Ascending aorta (tissue), 2 donors: ENCODE measurements at regions not wholly inside any gene's neighbourhood (a gene's known extent, or its start where the extent isn't known, plus 50 kb on each side); places are given as distances from the start of the nearest gene placed in this dataset.
"Not testable (repeated sequence)": the region's sequence is repeated elsewhere in the genome, so short reads cannot be mapped to it uniquely, and the experiment has no call there.

Source experiments
- DNase-seq, 2 donors: peaks; one replicate each; pipeline ENCODE4 v3.0.0-alpha.2; 2019; ENCODE audit warnings: low spot score in 2 of 2
- H3K27ac ChIP-seq, 2 donors: fragments of 200-600 bp; sonication (generic); one replicate each; pipeline ENCODE4 v1.5.1; 2016 to 2017; ENCODE audit warnings: mild to moderate bottlenecking in 1 of 2
- H3K27me3 ChIP-seq: fragments of 200-600 bp; sonication (generic); one replicate; pipeline ENCODE4 v1.5.1; 2017
- H3K36me3 ChIP-seq, 2 donors: fragments of 200-600 bp; sonication (generic); one replicate each; pipeline ENCODE4 v1.5.1; 2016
- H3K4me1 ChIP-seq, 2 donors: fragments of 200-600 bp; sonication (generic); one replicate each; pipeline ENCODE4 v1.5.1; 2016 to 2017; ENCODE audit warnings: mild to moderate bottlenecking in 1 of 2
- H3K4me3 ChIP-seq, 2 donors: fragments of 200-600 bp; sonication (generic); one replicate each; pipeline ENCODE4 v1.5.1; 2016 to 2017; ENCODE audit warnings: mild to moderate bottlenecking in 1 of 2
- H3K9me3 ChIP-seq, 2 donors: fragments of 200-600 bp; sonication (generic); one replicate each; pipeline ENCODE4 v1.5.1; 2016
- intact Hi-C: fragments of 100-400 bp; cut with DNase I; formaldehyde crosslinking; loops from one replicate; pipeline ENCODE4 v1.15.1; 2023
- TF ChIP-seq, protein P1 (sequence below), 3 experiments: fragments of 200-600 bp in 2 of 3; fragments of 450-650 bp in 1 of 3; sonication (generic) in 2 of 3; IDR thresholded peaks; one replicate each; pipeline ENCODE4 v1.5.1; 2016 to 2019; ENCODE audit warnings: antibody characterized with exemption in 3 of 3, mild to moderate bottlenecking in 1 of 3, moderate library complexity in 1 of 3

DNA sequence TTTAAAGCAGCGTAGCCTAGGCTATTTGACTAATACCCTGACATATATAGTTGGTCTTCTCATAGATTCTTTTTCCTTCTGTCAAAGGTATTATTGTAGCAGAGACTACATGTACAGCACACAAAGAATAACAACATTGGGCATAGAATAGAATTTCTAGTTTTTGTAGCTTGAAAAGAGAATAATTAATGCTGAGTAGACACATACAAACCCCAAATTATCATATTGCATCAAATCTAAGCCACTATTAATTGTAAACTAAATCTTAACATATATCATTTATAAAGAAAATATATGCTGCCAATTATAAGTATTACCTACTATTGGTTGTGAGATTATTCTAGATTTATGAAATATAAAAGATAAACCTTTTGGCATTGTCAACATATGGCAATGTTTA is 574.5 kb downstream of the SLCO4C1 start:
- no peak for DNase-seq
- no peaks in the 10 kb centered on the region for H3K9me3 ChIP-seq
- H3K4me1 ChIP-seq: no peaks in the 10 kb centered on the region
- TF ChIP-seq, protein P1, sequence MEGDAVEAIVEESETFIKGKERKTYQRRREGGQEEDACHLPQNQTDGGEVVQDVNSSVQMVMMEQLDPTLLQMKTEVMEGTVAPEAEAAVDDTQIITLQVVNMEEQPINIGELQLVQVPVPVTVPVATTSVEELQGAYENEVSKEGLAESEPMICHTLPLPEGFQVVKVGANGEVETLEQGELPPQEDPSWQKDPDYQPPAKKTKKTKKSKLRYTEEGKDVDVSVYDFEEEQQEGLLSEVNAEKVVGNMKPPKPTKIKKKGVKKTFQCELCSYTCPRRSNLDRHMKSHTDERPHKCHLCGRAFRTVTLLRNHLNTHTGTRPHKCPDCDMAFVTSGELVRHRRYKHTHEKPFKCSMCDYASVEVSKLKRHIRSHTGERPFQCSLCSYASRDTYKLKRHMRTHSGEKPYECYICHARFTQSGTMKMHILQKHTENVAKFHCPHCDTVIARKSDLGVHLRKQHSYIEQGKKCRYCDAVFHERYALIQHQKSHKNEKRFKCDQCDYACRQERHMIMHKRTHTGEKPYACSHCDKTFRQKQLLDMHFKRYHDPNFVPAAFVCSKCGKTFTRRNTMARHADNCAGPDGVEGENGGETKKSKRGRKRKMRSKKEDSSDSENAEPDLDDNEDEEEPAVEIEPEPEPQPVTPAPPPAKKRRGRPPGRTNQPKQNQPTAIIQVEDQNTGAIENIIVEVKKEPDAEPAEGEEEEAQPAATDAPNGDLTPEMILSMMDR (IDR thresholded peaks at IDR 0.05): no peak
- no peak overlapping the region for H3K4me3 ChIP-seq
- intact Hi-C loops: no loop called here
- no peak overlapping the region for H3K27ac ChIP-seq
- H3K36me3 ChIP-seq: no peaks in the 10 kb centered on the region
- no peaks in the 10 kb centered on the region for H3K27me3 ChIP-seq

DNA sequence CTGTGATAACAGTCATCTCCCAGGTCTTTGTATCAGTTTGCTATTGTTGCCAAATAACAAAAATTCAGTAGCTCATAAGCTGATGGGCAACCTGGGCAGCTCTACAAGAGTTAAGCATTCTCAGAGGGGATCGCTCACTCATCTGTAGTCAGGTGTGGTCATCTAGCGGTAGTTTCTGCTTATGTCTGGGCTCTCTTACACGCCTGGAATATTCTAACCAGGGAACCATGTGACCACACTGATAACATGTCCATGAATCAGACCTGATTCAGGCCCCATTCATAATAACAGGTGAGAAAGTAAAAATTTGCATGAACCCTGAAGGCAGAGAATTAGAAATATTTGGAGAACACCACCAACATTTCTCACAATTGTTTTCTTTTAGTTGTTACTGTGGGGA is 576.1 kb downstream of the SLCO4C1 start:
- Histone ChIP-seq H3K27me3 (no peaks in the 10 kb centered on the region), H3K9me3 (no peaks in the 10 kb centered on the region), H3K4me3 (no peak overlapping the region), H3K27ac (no peak overlapping the region), H3K4me1 (no peaks in the 10 kb centered on the region), H3K36me3 (no peaks in the 10 kb centered on the region)
- intact Hi-C loops: no loop called here
- no peak for DNase-seq
- TF ChIP-seq, protein P1 (IDR thresholded peaks at IDR 0.05): no peak

DNA sequence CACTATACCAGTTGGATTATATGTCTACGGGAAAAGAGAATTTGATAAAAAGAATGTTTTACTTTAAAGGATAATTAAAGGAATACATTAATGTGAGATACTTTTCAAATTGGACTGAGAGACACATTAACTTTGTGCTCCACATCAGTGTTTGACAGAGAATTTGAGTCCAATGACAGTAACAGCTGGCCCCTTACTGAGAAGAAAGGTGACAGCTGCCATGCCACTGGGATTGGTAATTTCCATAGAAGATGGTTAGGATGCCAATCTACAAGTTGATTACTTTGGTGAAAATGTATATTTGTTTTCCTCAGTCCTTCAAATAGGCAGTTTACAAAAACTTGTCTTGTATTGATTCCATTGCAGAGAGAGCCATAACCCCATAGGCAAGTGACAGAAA is 578.4 kb downstream of the SLCO4C1 start:
- TF ChIP-seq, protein P1 (IDR thresholded peaks at IDR 0.05): no peak
- no peaks in the 10 kb centered on the region for H3K27me3 ChIP-seq
- no peak for DNase-seq

DNA sequence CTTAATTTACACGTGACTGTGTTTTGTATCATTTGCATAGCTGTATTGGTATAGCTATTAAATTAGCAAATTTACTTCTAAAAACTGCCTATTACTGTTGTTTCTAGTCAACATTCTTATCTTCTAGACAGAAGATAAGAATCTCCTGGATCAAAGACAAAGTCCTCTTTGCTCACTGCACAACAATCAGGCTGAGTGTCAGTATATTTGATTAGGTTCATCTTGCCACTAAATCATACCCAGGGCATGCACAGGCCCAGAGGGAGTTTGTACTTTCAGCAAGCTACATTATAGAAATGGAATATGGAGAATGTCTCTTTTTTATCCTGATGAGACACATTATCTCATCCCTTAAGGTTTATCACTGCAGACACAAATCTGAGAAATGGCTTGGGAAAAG is 579.1 kb downstream of the SLCO4C1 start:
- intact Hi-C loops: no loop called here

More for the DNA sequence above, 578.4 kb downstream of the SLCO4C1 start:
- no peaks in the 10 kb centered on the region for H3K4me1 ChIP-seq
- intact Hi-C loops: no loop called here
- no peak overlapping the region for H3K27ac ChIP-seq
- H3K9me3 ChIP-seq: no peaks in the 10 kb centered on the region
- H3K36me3 ChIP-seq: no peaks in the 10 kb centered on the region
- H3K4me3 ChIP-seq: no peak overlapping the region

DNA sequence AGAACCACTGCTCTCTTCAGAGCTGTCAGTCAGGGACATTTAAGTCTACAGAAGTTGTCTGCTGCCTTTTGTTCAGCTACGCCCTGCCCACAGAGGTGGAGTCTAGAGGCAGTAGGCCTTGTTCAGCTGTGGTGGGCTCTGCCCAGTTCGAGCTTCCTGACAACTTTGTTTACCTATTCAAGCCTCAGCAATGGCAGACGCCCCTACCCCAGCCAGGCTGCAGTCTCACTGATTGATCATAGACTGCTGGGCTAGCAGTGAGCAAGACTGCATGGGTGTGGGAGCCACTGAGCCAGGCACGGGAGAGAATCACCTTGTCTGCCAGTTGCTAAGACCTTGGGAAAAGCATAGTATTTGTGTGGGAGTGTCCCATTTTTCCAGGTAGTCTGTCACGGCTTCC is 580.3 kb downstream of the SLCO4C1 start:
- H3K27me3 ChIP-seq, H3K4me1 ChIP-seq, H3K4me3 ChIP-seq, H3K9me3 ChIP-seq, DNase-seq, H3K27ac ChIP-seq, H3K36me3 ChIP-seq, intact Hi-C loops: not testable (repeated sequence)

More for the DNA sequence above, 579.1 kb downstream of the SLCO4C1 start:
- H3K36me3 ChIP-seq: no peaks in the 10 kb centered on the region
- H3K9me3 ChIP-seq: no peaks in the 10 kb centered on the region
- TF ChIP-seq, protein P1 (IDR thresholded peaks at IDR 0.05): no peak
- no peak for DNase-seq
- H3K27ac ChIP-seq: no peak overlapping the region
- no peak overlapping the region for H3K4me3 ChIP-seq
- H3K27me3 ChIP-seq: no peaks in the 10 kb centered on the region
- H3K4me1 ChIP-seq: no peaks in the 10 kb centered on the region

DNA sequence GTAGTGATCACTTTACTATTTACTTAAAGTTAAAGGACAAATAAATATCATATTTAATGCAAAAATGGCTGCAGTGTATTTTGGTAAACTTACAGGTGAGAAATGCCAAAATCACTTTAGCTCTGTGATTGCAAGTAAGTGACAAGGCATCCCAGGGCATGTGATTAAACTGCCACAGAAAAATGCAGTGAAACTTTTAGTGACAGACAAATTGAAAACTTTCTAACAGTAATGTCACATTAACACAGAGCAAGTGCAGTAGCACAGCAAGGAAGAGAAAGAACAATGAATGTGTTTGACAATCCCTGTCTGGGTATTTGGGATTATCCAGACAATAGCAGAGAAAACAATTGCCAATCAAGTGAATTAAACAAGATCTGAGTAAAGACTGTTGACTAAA is 606.8 kb downstream of the SLCO4C1 start:
- Histone ChIP-seq H3K36me3 (no peaks in the 10 kb centered on the region), H3K27me3 (no peaks in the 10 kb centered on the region), H3K27ac (no peak overlapping the region), H3K4me1 (no peaks in the 10 kb centered on the region), H3K9me3 (no peaks in the 10 kb centered on the region), H3K4me3 (no peak overlapping the region)
- intact Hi-C loops: no loop called here
- no peak for DNase-seq
- TF ChIP-seq, protein P1 (IDR thresholded peaks at IDR 0.05): no peak
